GM23248 (cell line): ENCODE measurements at regions not wholly inside any gene's neighbourhood (a gene's known extent, or its start where the extent isn't known, plus 50 kb on each side); places are given as distances from the start of the nearest gene placed in this dataset.

Source experiments
- DNase-seq: peaks from one replicate; pipeline ENCODE4 v3.0.0-alpha.2; 2015
- H2AFZ ChIP-seq: fragments of 200-600 bp; sonication (generic); 2 replicates; pipeline ENCODE4 v1.6.1; 2016; ENCODE audit warnings: antibody characterized with exemption
- H3F3A ChIP-seq: fragments of 200-600 bp; sonication (generic); 2 replicates; pipeline ENCODE4 v1.6.1; 2016; ENCODE audit warnings: mild to moderate bottlenecking, antibody characterized with exemption, mixed run types; ENCODE audit not compliant: insufficient read depth
- H3K27ac ChIP-seq: fragments of 200-600 bp; sonication (generic); 2 replicates; pipeline ENCODE4 v1.5.1; 2016; ENCODE audit warnings: mild to moderate bottlenecking
- H3K27me3 ChIP-seq: fragments of 200-600 bp; sonication (generic); replicated peaks from 2 replicates; pipeline ENCODE4 v1.6.1; 2016; ENCODE audit warnings: mild to moderate bottlenecking; ENCODE audit not compliant: insufficient read depth
- H3K36me3 ChIP-seq: fragments of 200-600 bp; sonication (generic); 2 replicates; pipeline ENCODE4 v1.6.1; 2016; ENCODE audit warnings: low read depth, mild to moderate bottlenecking
- H3K4me1 ChIP-seq: fragments of 200-600 bp; sonication (generic); 2 replicates; pipeline ENCODE4 v1.6.1; 2016; ENCODE audit warnings: mild to moderate bottlenecking; ENCODE audit not compliant: insufficient read depth
- H3K4me2 ChIP-seq: fragments of 200-600 bp; sonication (generic); one replicate; pipeline ENCODE4 v1.6.1; 2016; ENCODE audit warnings: mild to moderate bottlenecking; ENCODE audit not compliant: unreplicated experiment
- H3K4me3 ChIP-seq: fragments of 200-600 bp; sonication (generic); 2 replicates; pipeline ENCODE4 v1.5.1; 2016; ENCODE audit warnings: mild to moderate bottlenecking
- H3K79me2 ChIP-seq: fragments of 200-600 bp; sonication (generic); 2 replicates; pipeline ENCODE4 v1.6.1; 2016; ENCODE audit warnings: mild to moderate bottlenecking; ENCODE audit not compliant: insufficient read depth
- H3K9ac ChIP-seq: fragments of 200-600 bp; sonication (generic); 2 replicates; pipeline ENCODE4 v1.6.1; 2016; ENCODE audit warnings: mild to moderate bottlenecking
- H3K9me2 ChIP-seq: fragments of 200-600 bp; sonication (generic); 2 replicates; pipeline ENCODE4 v1.6.1; 2016; ENCODE audit warnings: mixed run types, mild to moderate bottlenecking, moderate library complexity; ENCODE audit not compliant: insufficient read depth
- H3K9me3 ChIP-seq: fragments of 200-600 bp; sonication (generic); one replicate; pipeline ENCODE4 v1.6.1; 2017; ENCODE audit warnings: low read depth
- H4K20me1 ChIP-seq: fragments of 200-600 bp; sonication (generic); 2 replicates; pipeline ENCODE4 v1.6.0; 2016; ENCODE audit not compliant: insufficient read depth
- EZH2 ChIP-seq: fragments of 200-600 bp; sonication (generic); IDR thresholded peaks from 2 replicates; pipeline ENCODE4 v1.6.1; 2018; ENCODE audit warnings: antibody characterized with exemption, mild to moderate bottlenecking; ENCODE audit not compliant: insufficient read depth, poor library complexity, severe bottlenecking
- EZH2phosphoT487 ChIP-seq: fragments of 200-600 bp; sonication (generic); IDR thresholded peaks from 2 replicates; pipeline ENCODE4 v1.6.1; 2018; ENCODE audit warnings: antibody characterized with exemption, moderate library complexity, mild to moderate bottlenecking, low read depth; ENCODE audit not compliant: insufficient read depth
- WGBS, 2 experiments: methylation state at CpG; one replicate each; pipeline ENCODE4 v1.1.6; 2015 to 2017; ENCODE audit warnings: low lambda C conversion rate in 2 of 2, low coverage in 1 of 2; ENCODE audit errors: missing lambda C conversion rate in 2 of 2; 5-methylcytosine and 5-hydroxymethylcytosine counted together
- in situ Hi-C: fragments of 300-500 bp; cut with MboI; formaldehyde crosslinking; loops from 2 replicates; pipeline ENCODE4 v1.15.0; 2020

- Histone ChIP-seq H4K20me1 (no peaks in the 10 kb centered on the region), H3K36me3 (no peaks in the 10 kb centered on the region), H3K4me3 (no peak overlapping the region), H3K9ac (no peak overlapping the region), H3K27me3 (no peaks in the 10 kb centered on the region), H3K79me2 (no peaks in the 10 kb centered on the region), H3F3A (peaks cover 24% of the 10 kb centered on the region), H3K9me2 (no peaks in the 10 kb centered on the region), H3K4me2 (no peak overlapping the region), H3K4me1 (peaks cover 20% of the 10 kb centered on the region), H2AFZ (no peak overlapping the region), H3K27ac (no peak overlapping the region), H3K9me3 (no peaks in the 10 kb centered on the region)
- DNase-seq = no peak
- in situ Hi-C loops = no loop called here
- no peak for TF ChIP-seq EZH2
- TF ChIP-seq EZH2phosphoT487 = no peak
- 77 to 80% methylated on average over 3 of the region's 3 CpGs for WGBS, 2 experiments
These were observed 538.0 kb upstream of the ID4 start for GRCh38 chr6:19299129-19299528.

- 13 to 28% methylated on average over 2 of the region's 2 CpGs for WGBS, 2 experiments
- no peaks in the 10 kb centered on the region for H3K79me2 ChIP-seq
- peak; percentile 85 for DNase-seq
- H3F3A ChIP-seq = peaks cover 24% of the 10 kb centered on the region
- no peaks in the 10 kb centered on the region for H3K9me3 ChIP-seq
- H3K9me2 ChIP-seq = no peaks in the 10 kb centered on the region
- H3K27ac ChIP-seq = peak overlapping the region; percentile 60
- TF ChIP-seq EZH2phosphoT487 (no peak), EZH2 (no peak)
- in situ Hi-C loops = no loop called here
- no peak overlapping the region for H3K4me3 ChIP-seq
- no peaks in the 10 kb centered on the region for H4K20me1 ChIP-seq
- H2AFZ ChIP-seq = peak overlapping the region; percentile 35
- no peaks in the 10 kb centered on the region for H3K27me3 ChIP-seq
- H3K9ac ChIP-seq = no peak overlapping the region
- H3K4me1 ChIP-seq = peaks cover 20% of the 10 kb centered on the region
- H3K36me3 ChIP-seq = no peaks in the 10 kb centered on the region
- peak overlapping the region; percentile 20 for H3K4me2 ChIP-seq
These were observed 535.2 kb upstream of the ID4 start for GRCh38 chr6:19301980-19302379.

- Histone ChIP-seq H3K4me1 (peaks cover 20% of the 10 kb centered on the region), H3K36me3 (no peaks in the 10 kb centered on the region), H2AFZ (peak overlapping the region; percentile 60), H3K4me3 (no peak overlapping the region), H3K9me3 (no peaks in the 10 kb centered on the region), H3K9me2 (no peaks in the 10 kb centered on the region), H4K20me1 (no peaks in the 10 kb centered on the region), H3K27me3 (no peaks in the 10 kb centered on the region), H3K4me2 (no peak overlapping the region), H3F3A (peaks cover 24% of the 10 kb centered on the region), H3K9ac (no peak overlapping the region), H3K27ac (no peak overlapping the region), H3K79me2 (no peaks in the 10 kb centered on the region)
- TF ChIP-seq EZH2 (no peak), EZH2phosphoT487 (no peak)
- peak; percentile 16 for DNase-seq
- 43 to 50% methylated on average over 5 of the region's 5 CpGs for WGBS, 2 experiments
- in situ Hi-C loops = no loop called here
These were observed 533.8 kb upstream of the ID4 start for GRCh38 chr6:19303383-19303782.

- Histone ChIP-seq H3K27ac (no peak overlapping the region), H3K4me3 (no peak overlapping the region), H3K9me3 (no peaks in the 10 kb centered on the region), H3K4me2 (no peak overlapping the region), H3K9ac (no peak overlapping the region), H4K20me1 (no peaks in the 10 kb centered on the region), H3K4me1 (no peaks in the 10 kb centered on the region), H3K36me3 (no peaks in the 10 kb centered on the region), H3K27me3 (no peaks in the 10 kb centered on the region), H3K79me2 (no peaks in the 10 kb centered on the region), H2AFZ (no peak overlapping the region), H3K9me2 (no peaks in the 10 kb centered on the region), H3F3A (no peaks in the 10 kb centered on the region)
- in situ Hi-C loops = no loop called here
- DNase-seq = no peak
- WGBS, 2 experiments = 83 to 100% methylated on average over 1 of the region's 1 CpG
- TF ChIP-seq EZH2phosphoT487 (no peak), EZH2 (no peak)
These were observed 527.5 kb upstream of the ID4 start for GRCh38 chr6:19309661-19310060.

GRCh38 chr6:19311786-19312185 is 525.4 kb upstream of the ID4 start:
- no peak overlapping the region for H3K4me3 ChIP-seq
- WGBS, 2 experiments = 45 to 58% methylated on average over 3 of the region's 3 CpGs
- H3K9ac ChIP-seq = no peak overlapping the region
- H3K9me3 ChIP-seq = no peaks in the 10 kb centered on the region
- H3K27me3 ChIP-seq = no peaks in the 10 kb centered on the region
- no peak overlapping the region for H3K27ac ChIP-seq
- H3K79me2 ChIP-seq = no peaks in the 10 kb centered on the region
- no peaks in the 10 kb centered on the region for H3K9me2 ChIP-seq
- H3K36me3 ChIP-seq = no peaks in the 10 kb centered on the region
- H4K20me1 ChIP-seq = no peaks in the 10 kb centered on the region
- H3K4me1 ChIP-seq = no peaks in the 10 kb centered on the region
- no peak overlapping the region for H2AFZ ChIP-seq
- in situ Hi-C loops = no loop called here
- H3K4me2 ChIP-seq = no peak overlapping the region
- H3F3A ChIP-seq = no peaks in the 10 kb centered on the region
- no peak for DNase-seq
- no peak for TF ChIP-seq EZH2
- TF ChIP-seq EZH2phosphoT487 = no peak
